Peyer's patch (tissue), 4 donors: ENCODE measurements at regions not wholly inside any gene's neighbourhood (a gene's known extent, or its start where the extent isn't known, plus 50 kb on each side); places are given as distances from the start of the nearest gene placed in this dataset.

Source experiments
- POLR2A ChIP-seq, 2 donors: fragments of 450-650 bp; IDR thresholded peaks; one replicate each; pipeline ENCODE4 v1.5.1; 2017; ENCODE audit warnings: antibody characterized with exemption in 2 of 2, mild to moderate bottlenecking in 2 of 2, moderate library complexity in 2 of 2
- TF ChIP-seq, protein P1 (sequence below), 6 experiments: fragments of 450-650 bp in 4 of 6; fragments of 200-600 bp in 2 of 6; sonication (generic) in 1 of 6; IDR thresholded peaks; one replicate each; pipeline ENCODE4 v1.5.1; 2017 to 2019; ENCODE audit warnings: antibody characterized with exemption in 6 of 6, mild to moderate bottlenecking in 3 of 6, moderate library complexity in 1 of 6

DNA sequence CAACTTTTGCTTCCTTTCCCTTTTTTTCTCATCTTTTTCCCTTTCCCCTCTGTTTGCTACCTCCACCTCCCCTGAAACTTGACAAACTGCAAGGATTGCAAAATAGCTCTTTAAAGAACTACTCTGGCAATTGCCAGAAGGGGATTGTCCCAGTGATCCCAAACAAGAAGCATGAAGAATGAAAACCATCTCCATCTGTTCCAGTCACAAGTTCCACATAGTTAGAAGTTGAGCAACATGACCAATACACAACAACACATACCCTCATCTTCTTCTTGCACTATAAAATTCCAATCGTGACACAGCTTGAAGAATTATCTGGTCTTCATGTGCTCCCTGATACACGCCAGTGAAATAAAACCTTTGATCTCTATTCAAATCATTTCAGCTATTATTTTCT is 93.7 kb upstream of the USP15 start:
- TF ChIP-seq, protein P1, sequence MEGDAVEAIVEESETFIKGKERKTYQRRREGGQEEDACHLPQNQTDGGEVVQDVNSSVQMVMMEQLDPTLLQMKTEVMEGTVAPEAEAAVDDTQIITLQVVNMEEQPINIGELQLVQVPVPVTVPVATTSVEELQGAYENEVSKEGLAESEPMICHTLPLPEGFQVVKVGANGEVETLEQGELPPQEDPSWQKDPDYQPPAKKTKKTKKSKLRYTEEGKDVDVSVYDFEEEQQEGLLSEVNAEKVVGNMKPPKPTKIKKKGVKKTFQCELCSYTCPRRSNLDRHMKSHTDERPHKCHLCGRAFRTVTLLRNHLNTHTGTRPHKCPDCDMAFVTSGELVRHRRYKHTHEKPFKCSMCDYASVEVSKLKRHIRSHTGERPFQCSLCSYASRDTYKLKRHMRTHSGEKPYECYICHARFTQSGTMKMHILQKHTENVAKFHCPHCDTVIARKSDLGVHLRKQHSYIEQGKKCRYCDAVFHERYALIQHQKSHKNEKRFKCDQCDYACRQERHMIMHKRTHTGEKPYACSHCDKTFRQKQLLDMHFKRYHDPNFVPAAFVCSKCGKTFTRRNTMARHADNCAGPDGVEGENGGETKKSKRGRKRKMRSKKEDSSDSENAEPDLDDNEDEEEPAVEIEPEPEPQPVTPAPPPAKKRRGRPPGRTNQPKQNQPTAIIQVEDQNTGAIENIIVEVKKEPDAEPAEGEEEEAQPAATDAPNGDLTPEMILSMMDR (IDR thresholded peaks at IDR 0.05) = no peak
- TF ChIP-seq POLR2A (IDR thresholded peaks at IDR 0.05) = no peak
